Omental fat pad (tissue), 3 donors: ENCODE measurements at regions not wholly inside any gene's neighbourhood (a gene's known extent, or its start where the extent isn't known, plus 50 kb on each side); places are given as distances from the start of the nearest gene placed in this dataset.

Experiments
- ATAC-seq: fragments of 150-250 bp; one replicate; pipeline ENCODE4 v1.9.1; 2016; ENCODE audit warnings: mild to moderate bottlenecking, moderate library complexity; ENCODE audit not compliant: low FRiP score
- DNase-seq: peaks from one replicate; pipeline ENCODE4 v3.0.0-alpha.2; 2019; ENCODE audit warnings: low spot score
- TF ChIP-seq, protein P1 (sequence below), 3 donors: fragments of 450-650 bp; IDR thresholded peaks; one replicate each; pipeline ENCODE4 v1.5.1; 2016 to 2017; ENCODE audit warnings: antibody characterized with exemption in 3 of 3, mild to moderate bottlenecking in 3 of 3, moderate library complexity in 2 of 3

DNA sequence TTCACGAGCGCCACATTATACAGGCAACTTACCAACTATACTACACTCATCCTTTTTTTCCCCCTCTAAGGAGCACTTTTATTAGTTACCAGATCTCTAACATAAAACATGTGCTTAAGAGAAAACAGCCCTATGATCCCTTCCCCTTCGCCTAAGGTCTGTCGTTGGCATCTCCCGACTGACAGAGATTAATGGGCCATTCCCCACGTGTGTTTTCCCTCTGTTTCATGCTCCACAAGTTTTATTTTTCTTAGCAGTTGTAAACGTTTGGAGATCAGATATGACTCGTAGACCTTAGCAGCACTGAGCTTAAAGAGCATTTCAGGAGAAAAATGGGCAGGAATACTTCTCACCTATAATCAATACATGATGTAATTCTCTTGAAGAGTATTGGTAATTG lies 51.4 kb upstream of the FZD10 start:
- TF ChIP-seq, protein P1, sequence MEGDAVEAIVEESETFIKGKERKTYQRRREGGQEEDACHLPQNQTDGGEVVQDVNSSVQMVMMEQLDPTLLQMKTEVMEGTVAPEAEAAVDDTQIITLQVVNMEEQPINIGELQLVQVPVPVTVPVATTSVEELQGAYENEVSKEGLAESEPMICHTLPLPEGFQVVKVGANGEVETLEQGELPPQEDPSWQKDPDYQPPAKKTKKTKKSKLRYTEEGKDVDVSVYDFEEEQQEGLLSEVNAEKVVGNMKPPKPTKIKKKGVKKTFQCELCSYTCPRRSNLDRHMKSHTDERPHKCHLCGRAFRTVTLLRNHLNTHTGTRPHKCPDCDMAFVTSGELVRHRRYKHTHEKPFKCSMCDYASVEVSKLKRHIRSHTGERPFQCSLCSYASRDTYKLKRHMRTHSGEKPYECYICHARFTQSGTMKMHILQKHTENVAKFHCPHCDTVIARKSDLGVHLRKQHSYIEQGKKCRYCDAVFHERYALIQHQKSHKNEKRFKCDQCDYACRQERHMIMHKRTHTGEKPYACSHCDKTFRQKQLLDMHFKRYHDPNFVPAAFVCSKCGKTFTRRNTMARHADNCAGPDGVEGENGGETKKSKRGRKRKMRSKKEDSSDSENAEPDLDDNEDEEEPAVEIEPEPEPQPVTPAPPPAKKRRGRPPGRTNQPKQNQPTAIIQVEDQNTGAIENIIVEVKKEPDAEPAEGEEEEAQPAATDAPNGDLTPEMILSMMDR (IDR thresholded peaks at IDR 0.05): no peak

DNA sequence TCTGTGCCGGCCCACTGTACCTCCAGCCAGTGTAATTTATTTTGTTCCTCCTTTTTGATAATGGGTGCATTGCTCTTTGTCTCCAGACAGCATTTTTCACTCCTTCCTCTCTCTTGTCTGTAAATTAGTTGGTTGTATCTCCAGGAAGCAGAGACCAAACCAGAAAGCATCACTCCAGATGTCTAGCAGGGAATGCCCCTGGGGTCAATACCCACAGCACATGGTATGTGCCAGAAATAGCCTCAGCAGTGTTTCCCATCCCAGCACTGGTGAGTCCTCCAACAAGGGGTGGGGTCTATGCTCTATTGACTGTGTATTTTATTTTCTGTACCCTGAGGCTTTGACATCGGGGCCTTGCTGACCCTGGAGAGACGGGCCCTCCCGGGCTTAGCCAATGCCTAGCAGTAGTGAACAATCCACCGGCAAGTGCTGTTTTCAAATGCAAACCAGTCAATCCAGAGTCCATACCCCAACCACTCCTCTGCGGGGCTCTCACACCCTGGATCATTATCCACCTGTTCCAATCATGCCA lies 50.2 kb upstream of the FZD10 start:
- DNase-seq (no peak), ATAC-seq (no peak)
- TF ChIP-seq, protein P1 (IDR thresholded peaks at IDR 0.05): no peak

More for the DNA sequence above, 51.4 kb upstream of the FZD10 start:
- DNase-seq (no peak), ATAC-seq (no peak)
